ENCODE measurements at regions not wholly inside any gene's neighbourhood (a gene's known extent, or its start where the extent isn't known, plus 50 kb on each side); places are given as distances from the start of the nearest gene placed in this dataset.

DNA sequence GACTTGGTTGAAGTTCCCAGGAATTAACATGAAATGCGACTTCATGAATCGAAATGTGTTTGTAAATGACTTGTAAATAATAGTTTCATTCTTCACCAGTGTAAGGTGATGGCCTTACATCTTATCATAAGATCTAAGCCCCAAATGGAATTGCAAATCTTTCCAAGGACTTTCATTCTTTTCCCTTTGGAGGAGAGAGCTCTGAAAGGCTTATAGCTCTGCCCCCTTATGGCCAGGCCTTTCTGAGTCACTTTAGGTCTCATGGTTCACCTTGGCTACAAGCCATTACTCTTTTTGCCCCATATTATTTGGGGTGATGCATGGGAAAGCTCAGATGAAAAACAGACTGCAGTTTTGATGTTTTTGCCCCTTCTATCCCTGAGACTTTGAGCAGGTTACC, 209.1 kb upstream of the BMP2 start:
- TF ChIP-seq, protein P1, sequence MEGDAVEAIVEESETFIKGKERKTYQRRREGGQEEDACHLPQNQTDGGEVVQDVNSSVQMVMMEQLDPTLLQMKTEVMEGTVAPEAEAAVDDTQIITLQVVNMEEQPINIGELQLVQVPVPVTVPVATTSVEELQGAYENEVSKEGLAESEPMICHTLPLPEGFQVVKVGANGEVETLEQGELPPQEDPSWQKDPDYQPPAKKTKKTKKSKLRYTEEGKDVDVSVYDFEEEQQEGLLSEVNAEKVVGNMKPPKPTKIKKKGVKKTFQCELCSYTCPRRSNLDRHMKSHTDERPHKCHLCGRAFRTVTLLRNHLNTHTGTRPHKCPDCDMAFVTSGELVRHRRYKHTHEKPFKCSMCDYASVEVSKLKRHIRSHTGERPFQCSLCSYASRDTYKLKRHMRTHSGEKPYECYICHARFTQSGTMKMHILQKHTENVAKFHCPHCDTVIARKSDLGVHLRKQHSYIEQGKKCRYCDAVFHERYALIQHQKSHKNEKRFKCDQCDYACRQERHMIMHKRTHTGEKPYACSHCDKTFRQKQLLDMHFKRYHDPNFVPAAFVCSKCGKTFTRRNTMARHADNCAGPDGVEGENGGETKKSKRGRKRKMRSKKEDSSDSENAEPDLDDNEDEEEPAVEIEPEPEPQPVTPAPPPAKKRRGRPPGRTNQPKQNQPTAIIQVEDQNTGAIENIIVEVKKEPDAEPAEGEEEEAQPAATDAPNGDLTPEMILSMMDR (tag by site-specific recombination; IDR thresholded peaks at IDR 0.05): no peak
- TF ChIP-seq HOXA7 (CRISPR knock-in tag; IDR thresholded peaks at IDR 0.05; ENCODE audit: borderline replicate concordance) (no peak), ZBTB17 (tag by site-specific recombination; IDR thresholded peaks at IDR 0.05) (no peak), ZFP69B (tag by site-specific recombination; IDR thresholded peaks at IDR 0.05) (no peak), ZNF324 (tag by site-specific recombination; IDR thresholded peaks at IDR 0.05) (no peak), PATZ1 (tag by site-specific recombination; IDR thresholded peaks at IDR 0.05) (no peak), ZBTB1 (tag by site-specific recombination; IDR thresholded peaks at IDR 0.05) (no peak), ZNF274 (IDR thresholded peaks at IDR 0.05; ENCODE audit: low read length) (no peak), ZNF274 (tag by site-specific recombination; IDR thresholded peaks at IDR 0.05; ENCODE audit: borderline replicate concordance) (no peak), ZNF610 (tag by site-specific recombination; IDR thresholded peaks at IDR 0.05; ENCODE audit: borderline replicate concordance) (no peak), INSM2 (tag by site-specific recombination; IDR thresholded peaks at IDR 0.05) (no peak)
- TF ChIP-seq, protein P2, sequence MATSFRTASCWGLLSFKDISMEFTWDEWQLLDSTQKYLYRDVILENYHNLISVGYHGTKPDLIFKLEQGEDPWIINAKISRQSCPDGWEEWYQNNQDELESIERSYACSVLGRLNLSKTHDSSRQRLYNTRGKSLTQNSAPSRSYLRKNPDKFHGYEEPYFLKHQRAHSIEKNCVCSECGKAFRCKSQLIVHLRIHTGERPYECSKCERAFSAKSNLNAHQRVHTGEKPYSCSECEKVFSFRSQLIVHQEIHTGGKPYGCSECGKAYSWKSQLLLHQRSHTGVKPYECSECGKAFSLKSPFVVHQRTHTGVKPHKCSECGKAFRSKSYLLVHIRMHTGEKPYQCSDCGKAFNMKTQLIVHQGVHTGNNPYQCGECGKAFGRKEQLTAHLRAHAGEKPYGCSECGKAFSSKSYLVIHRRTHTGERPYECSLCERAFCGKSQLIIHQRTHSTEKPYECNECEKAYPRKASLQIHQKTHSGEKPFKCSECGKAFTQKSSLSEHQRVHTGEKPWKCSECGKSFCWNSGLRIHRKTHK (tag by site-specific recombination; IDR thresholded peaks at IDR 0.05): no peak
